ENCODE measurements at regions not wholly inside any gene's neighbourhood (a gene's known extent, or its start where the extent isn't known, plus 50 kb on each side); places are given as distances from the start of the nearest gene placed in this dataset.
A peak's percentile ranks its signal among the peaks of the same experiment; 100 is the strongest.
"Not testable (repeated sequence)": the region's sequence is repeated elsewhere in the genome, so short reads cannot be mapped to it uniquely, and the experiment has no call there.

- DNase-seq (ENCODE audit: low read depth in 3 of 3, low spot score in 1 of 3): no peak
Measured at GRCh38 chr15:69704700-69705099, 252.1 kb downstream of the RPLP1 start.

DNA sequence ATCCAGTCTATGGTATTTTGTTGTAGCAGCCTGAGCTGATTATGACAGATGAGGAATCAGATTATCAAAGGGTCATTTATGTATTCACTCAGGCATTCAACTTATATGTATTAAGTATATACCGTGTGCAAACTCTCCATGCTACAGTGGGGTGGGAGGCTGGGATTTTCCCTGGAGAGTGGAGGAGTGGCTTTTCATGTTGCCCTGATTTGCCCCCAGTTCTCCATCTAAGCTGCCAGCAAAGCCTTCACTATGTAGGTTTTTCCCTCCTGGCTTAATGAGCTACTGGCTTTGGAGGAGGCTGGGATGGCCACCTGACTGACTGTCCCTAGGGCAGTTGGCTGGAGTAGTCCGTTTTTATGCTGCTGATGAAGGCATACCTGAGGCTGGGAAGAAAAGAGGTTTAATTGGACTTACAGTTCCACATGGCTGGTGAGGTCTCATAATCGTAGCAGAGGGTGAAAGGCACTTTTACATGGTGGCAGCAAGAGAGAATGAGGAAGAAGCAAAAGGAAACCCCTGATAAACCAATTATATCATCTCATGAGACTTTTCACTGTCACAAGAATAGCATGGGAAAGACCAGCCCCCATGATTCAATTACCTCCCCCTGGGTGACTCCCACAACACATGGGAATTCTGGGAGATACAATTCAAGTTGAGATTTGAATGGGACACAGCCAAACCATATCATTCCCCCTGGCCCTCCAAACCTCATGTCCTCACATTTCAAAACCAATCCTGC is 253.9 kb downstream of the RPLP1 start:
- DNase-seq (ENCODE audit: low read depth in 3 of 3, low spot score in 1 of 3): no peak

DNA sequence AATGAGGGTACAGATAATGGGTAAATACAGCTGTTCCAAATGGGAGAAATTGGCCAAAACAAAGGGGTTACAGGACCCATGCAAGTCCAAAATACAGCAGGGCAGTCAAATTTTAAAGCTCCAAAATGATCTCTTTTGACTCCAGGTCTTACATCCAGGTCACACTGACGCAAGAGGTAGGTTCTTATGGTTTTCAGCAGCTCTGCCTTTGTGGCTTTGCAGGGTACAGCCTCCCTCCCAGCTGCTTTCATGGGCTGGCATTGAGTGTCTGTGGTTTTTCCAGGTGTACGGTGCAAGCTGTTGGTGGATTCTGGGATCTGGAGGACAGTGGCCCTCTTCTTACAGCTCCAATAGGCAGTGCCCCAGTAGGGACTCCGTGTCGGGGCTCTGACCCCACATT is 254.6 kb downstream of the RPLP1 start:
- DNase-seq (ENCODE audit: low read depth in 3 of 3, low spot score in 1 of 3): not testable (repeated sequence)

- DNase-seq (ENCODE audit: low read depth in 3 of 3, low spot score in 1 of 3): not testable (repeated sequence)
Measured at GRCh38 chr15:69708436-69709122, 256.0 kb downstream of the RPLP1 start.

DNA sequence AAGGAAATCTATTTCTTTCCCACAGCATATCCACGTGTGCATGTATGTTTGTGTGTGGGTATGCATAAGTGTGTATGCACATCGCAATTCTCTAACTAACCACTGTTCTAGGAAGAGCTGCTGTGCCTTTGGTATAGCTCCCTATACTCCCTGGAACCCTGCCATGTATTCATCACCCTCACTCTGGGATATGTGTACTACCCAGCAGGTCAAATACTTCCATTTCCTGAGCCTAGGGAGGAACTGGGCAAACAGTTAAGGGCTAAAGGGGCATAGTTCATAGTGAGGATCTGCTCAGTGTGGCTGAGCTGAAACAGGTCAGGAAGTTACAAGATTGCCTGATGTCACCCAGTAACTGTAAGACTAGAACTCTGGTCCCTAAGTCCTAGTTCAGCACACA is 260.4 kb downstream of the RPLP1 start:
- no peak for DNase-seq (ENCODE audit: low read depth in 3 of 3, low spot score in 1 of 3)

GRCh38 chr15:69713726-69714559 is 261.3 kb downstream of the RPLP1 start:
- DNase-seq (ENCODE audit: low read depth in 3 of 3, low spot score in 1 of 3): peak in 2 of 3 donors; percentile 45 to 47

GRCh38 chr15:69715210-69715609 is 262.6 kb downstream of the RPLP1 start:
- DNase-seq (ENCODE audit: low read depth in 3 of 3, low spot score in 1 of 3): no peak

- DNase-seq (ENCODE audit: low read depth in 3 of 3, low spot score in 1 of 3): no peak
Measured at GRCh38 chr15:69718436-69718835, 265.8 kb downstream of the RPLP1 start.

DNA sequence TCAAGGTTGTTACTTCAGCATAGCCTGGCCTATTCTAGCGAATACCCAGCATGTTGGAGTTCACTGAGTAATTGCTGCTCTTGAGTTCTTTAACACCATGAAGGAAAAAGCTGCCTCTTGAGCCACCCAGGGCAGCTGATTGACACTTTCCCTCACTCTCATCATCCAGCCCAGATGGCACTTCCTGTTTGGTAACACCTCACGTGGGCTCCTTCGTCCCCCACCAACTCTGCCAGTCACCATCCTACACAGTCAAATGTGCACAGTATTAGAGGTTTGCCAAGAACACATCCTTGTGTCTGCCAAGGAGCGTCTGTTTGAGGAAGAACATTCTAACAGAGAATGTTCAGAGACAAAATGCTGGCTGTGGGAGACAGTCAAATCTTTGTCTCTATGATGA is 266.3 kb downstream of the RPLP1 start:
- DNase-seq (ENCODE audit: low read depth in 3 of 3, low spot score in 1 of 3): no peak

DNA sequence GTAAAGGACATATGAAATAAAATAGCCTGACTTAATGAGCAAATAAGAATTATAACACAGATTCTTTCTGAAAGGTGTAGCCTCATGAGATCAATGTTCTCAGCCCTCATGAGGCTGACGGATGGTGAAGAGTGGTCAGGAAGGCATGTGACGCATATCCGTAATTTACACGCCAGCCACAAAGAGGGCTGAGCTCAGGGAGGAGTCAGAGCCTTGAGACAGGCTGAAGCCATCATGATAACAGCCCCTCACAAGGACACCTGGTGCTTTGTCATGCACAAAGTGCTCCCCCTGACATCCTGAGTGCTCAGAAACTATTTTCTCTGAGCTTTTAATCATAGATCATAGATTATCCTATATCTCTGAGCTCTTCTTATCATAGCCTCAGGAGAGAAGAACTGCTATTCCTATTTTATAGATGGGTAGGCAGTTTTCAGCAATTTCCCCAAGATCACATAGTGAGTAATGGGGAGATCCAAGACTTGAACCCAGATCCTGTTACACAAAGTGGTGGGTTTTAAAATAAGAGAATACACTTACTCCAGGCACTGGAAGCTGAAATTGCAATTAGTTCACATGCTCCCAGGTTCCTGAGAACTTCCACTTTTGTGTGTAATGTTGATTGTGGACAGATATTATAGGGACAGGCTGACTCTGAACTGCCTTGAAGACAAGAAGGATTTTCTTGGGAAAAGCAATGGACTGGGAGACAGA is 267.1 kb downstream of the RPLP1 start:
- peak in 1 of 3 donors; percentile 35 for DNase-seq (ENCODE audit: low read depth in 3 of 3, low spot score in 1 of 3)

DNA sequence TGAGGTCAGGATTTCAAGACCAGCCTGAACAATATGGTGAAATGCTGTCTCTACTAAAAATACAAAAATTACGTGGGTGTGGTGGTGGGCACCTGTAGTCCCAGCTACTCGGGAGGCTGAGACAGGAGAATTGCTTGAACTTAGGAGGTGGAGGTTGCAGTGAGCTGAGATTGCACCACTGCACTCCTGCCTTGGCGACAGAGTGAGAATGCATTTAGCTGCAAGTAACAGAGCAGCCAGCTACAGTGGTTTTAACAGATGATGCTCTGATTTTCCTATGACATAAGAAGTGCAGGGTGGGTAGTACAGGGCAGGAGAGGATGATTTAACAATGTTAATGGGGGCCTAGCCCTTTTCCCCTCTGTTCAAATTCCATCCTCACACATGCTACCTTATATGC is 267.9 kb downstream of the RPLP1 start:
- no peak for DNase-seq (ENCODE audit: low read depth in 3 of 3, low spot score in 1 of 3)

DNA sequence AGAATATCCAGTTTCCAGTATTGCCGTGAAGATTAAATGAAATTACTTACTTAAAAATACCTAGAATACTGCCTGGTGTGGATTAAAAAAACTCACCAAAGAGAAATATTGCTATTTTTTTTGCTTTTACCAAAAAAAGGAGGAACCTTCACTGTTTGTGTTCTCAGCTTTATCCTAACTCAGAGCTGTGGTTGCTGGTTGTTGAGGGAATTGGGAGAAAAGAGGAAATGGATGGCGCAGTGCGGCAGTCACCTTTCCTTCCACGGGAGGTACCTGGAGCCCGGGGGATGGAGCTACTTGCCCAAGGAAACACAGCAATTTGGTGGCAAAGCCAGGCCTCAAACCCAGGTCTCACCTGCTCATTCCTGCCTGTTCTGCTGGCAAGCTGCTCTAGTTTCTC is 270.3 kb downstream of the RPLP1 start:
- no peak for DNase-seq (ENCODE audit: low read depth in 3 of 3, low spot score in 1 of 3)

- no peak for DNase-seq (ENCODE audit: low read depth in 3 of 3, low spot score in 1 of 3)
Measured at GRCh38 chr15:69723404-69724096, 270.9 kb downstream of the RPLP1 start.

GRCh38 chr15:69724333-69724732 is 271.7 kb downstream of the RPLP1 start:
- no peak for DNase-seq (ENCODE audit: low read depth in 3 of 3, low spot score in 1 of 3)

DNA sequence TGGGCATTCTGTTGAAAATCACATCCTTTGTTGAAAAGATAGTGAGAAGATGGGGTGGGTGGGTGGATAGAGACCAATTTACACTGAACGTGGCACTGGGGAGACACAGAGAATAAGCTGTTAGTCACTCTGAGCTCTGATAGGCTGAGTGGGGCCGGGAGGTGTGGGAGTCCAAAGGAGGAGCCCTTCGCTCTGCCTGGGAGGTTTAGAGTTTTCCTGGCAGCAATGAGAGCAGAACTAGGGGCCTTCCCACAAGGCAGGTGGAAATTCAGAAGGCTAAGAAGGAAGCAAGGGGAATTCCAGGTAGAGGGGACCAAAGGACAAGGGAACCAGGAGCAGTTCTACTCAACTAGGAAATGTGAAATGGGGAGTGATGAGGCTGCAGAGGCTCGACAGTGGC is 272.7 kb downstream of the RPLP1 start:
- DNase-seq (ENCODE audit: low read depth in 3 of 3, low spot score in 1 of 3): no peak

DNA sequence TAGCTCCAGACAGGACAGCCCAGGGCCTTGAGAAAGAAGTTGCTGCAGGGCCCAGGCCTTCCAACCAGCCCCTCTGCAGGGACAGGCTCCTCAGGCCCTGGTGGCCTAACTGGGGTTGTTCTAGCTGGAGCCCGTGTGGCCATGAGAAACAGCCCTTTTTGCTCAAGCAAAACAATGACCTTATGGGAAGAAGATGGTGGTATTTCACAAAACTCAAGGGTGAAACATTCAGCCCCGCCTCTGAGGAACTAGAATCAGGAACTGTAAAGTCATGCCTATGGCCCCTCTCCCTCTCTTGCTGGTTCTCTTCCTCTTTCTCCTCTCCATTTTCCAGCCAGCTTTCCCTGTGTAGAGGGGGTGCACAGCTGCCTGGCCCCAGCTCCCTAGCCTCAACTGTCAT is 273.3 kb downstream of the RPLP1 start:
- no peak for DNase-seq (ENCODE audit: low read depth in 3 of 3, low spot score in 1 of 3)

- no peak for DNase-seq (ENCODE audit: low read depth in 3 of 3, low spot score in 1 of 3)
Measured at GRCh38 chr15:69727121-69727924, 274.7 kb downstream of the RPLP1 start.

DNA sequence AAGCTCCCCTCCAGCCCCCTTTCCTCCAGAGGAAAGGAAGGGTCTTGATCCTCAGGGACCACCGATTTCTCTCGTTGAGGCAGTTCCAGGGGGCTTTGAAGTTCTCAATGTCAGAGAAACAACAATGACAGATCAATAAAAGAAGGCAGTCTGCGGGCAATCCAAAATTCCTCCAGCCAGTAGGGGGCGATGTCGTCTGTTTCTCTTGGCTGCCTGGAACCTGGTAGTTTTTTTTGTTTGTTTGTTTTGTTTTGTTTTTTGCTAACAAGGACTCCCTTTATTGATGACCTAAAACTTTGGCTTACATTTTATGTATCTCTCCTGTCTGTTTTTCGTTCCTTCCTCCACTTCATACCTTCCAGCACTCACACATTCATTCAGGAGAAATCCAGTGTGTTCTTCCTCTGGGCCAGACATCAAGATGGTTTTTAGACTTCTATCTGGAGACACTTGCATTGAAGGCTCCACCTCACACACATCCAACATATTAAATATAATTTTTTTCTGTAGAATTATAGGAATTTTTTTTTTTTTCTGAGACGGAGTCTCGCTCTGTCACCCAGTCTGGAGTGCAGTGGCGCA is 276.6 kb downstream of the RPLP1 start:
- DNase-seq (ENCODE audit: low read depth in 3 of 3, low spot score in 1 of 3): peak; percentile 30 to 76 (median 60)

DNA sequence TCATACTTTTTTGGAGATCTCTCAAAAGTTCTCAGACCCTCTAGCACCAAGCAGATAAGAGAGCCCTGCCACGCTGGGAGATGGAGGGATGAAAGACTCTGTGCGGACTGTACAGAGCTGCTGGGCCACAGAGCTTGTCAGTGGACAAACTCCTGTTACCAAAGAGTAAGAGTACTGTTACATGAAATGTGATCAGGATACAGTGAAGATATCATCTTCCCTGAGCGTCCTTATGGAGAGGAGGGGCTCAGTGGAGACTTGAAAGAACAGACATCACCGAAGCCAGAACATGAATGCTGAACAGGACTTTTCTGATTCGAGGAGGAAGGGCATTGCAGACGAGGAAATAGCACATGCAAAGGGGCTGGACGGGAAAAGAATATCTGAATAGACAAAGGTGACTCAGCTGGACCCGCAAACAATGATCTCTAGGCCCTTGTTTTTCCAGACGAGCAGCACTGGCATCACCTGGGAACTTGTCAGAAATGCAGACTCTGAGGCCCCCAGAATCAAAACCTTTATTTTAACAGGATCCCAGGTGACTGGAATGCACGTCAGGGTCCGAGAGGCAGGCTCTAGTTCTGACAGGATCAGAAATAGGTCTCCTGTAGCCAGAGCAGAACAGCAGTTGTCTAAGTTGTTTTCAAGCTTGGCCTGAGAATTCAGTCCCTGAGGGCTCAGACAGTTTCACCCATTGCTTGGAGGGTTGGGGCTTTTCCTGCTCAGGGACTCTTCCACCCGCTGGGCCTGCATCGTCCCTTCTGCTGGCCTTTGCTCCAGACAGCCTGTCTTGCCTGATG is 277.9 kb downstream of the RPLP1 start:
- no peak for DNase-seq (ENCODE audit: low read depth in 3 of 3, low spot score in 1 of 3)
